Ovary (tissue), 7 donors: ENCODE measurements at regions not wholly inside any gene's neighbourhood (a gene's known extent, or its start where the extent isn't known, plus 50 kb on each side); places are given as distances from the start of the nearest gene placed in this dataset.

Source experiments
- DNase-seq, 5 donors: peaks; one replicate each; pipeline ENCODE4 v3.0.0-alpha.2; 2019 to 2020
- H3K27ac ChIP-seq, 2 donors: fragments of 200-600 bp; one replicate each; pipeline versions ENCODE4 v1.5.1 to v1.8.0; 2019 to 2022
- H3K27me3 ChIP-seq: fragments of 200-600 bp; one replicate; pipeline ENCODE4 v1.8.0; 2022
- H3K36me3 ChIP-seq: fragments of 200-600 bp; sonication (generic); one replicate; pipeline ENCODE4 v1.5.1; 2019
- H3K4me1 ChIP-seq: one replicate; pipeline ENCODE4 v1.8.1; 2013; ENCODE audit warnings: mild to moderate bottlenecking, moderate library complexity; ENCODE audit not compliant: insufficient read depth
- H3K4me3 ChIP-seq: fragments of 200-600 bp; sonication (generic); one replicate; pipeline ENCODE4 v1.5.1; 2017
- H3K9me3 ChIP-seq, 2 donors: fragments of 200-600 bp in 1 of 2; sonication (generic) in 1 of 2; one replicate each; pipeline versions ENCODE4 v1.5.1 to v1.8.1; 2013 to 2019; ENCODE audit warnings: mild to moderate bottlenecking in 1 of 2, moderate library complexity in 1 of 2
- CTCF ChIP-seq, 3 donors: fragments of 450-650 bp in 2 of 3; fragments of 200-600 bp in 1 of 3; IDR thresholded peaks; one replicate each; pipeline versions ENCODE4 v1.5.1 to v1.8.0; 2016 to 2022; ENCODE audit warnings: antibody characterized with exemption in 3 of 3, mild to moderate bottlenecking in 1 of 3
- EP300 ChIP-seq: sonication (generic); formaldehyde crosslinking; IDR thresholded peaks from one replicate; pipeline ENCODE4 v1.6.1; 2017; ENCODE audit warnings: antibody characterized with exemption
- POLR2A ChIP-seq: fragments of 450-650 bp; IDR thresholded peaks from one replicate; pipeline ENCODE4 v1.6.1; 2017; ENCODE audit warnings: antibody characterized with exemption, mild to moderate bottlenecking, moderate library complexity
- WGBS, 3 donors: extraction: QIAGEN DNeasy Blood & Tissue Kit in 1 of 3; methylation state at CpG; one replicate each; pipeline versions ENCODE4 v1.1.5 to v1.1.7; 2013 to 2017; 5-methylcytosine and 5-hydroxymethylcytosine counted together
- intact Hi-C, 4 donors: fragments of 100-400 bp; cut with DNase I; formaldehyde crosslinking; loops; one replicate each; pipeline versions ENCODE4 v1.11.0 to v1.15.1; 2022 to 2023
- donor health status: DM: no; HTN: no; CAD: no; lungs with moderate emphysema.
- donor health status: DM: no; HTN: no; CAD: no.
- donor health status: Bipolar disorder and iron deficiency.
- donor health status: DM: no; HTN: no; CAD: no.
- donor health status: DM: yes; HTN: yes; CAD: no.

DNA sequence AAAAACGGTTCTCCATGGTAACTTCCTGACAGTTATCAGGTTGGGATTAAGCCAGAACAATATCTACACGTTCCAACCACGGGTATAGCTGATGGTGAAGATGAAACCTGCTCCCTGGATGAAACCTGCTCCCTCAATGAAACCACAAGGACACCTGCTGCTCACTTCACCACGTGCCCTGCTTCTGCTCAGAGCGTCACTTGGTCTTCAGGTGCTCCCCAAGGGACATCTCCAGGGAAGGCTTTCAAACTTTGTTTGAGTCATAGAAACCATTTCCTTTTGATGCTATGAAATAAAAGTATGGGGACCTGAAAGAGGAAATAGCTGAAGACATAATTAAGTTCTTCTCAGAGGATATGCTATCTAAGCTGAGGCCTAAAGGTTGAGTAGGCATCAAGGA lies 242.4 kb downstream of the MED10 start:
- Histone ChIP-seq H3K36me3 (no peaks in the 10 kb centered on the region), H3K4me3 (no peak overlapping the region), H3K9me3 (no peaks in the 10 kb centered on the region), H3K27me3 (no peaks in the 10 kb centered on the region), H3K4me1 (no peaks in the 10 kb centered on the region), H3K27ac (no peak overlapping the region)
- WGBS, 3 donors, result 64 to 70% (median 67%) methylated on average over 5 of the region's 5 CpGs
- intact Hi-C loops, result no loop called here
- no peak for DNase-seq
- TF ChIP-seq POLR2A (no peak), EP300 (no peak), CTCF (IDR thresholded peaks at IDR 0.05) (no peak)

DNA sequence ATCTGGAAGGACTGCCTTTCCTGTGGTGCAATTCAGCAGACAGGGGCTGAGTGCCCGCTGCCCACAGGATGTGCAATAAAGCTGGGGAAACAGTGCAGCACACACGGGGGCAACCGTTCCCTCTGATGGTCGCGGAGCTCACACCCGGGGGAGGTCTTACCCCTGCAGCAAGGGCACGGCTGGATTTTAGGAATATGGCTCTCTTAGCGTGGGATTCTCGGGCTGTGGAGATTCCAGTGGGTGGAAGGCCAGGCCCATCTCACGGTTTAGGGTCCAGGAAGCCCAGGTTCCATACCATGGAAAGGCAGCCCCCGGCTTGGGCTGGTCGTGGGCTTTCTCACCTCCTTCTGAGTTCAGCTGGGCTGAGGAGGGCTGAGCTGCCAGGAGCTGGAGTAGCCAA lies 244.1 kb downstream of the MED10 start:
- intact Hi-C loops, result no loop called here
- H3K27ac ChIP-seq, result no peak overlapping the region
- no peak overlapping the region for H3K4me3 ChIP-seq
- no peak for DNase-seq
- no peaks in the 10 kb centered on the region for H3K9me3 ChIP-seq
- H3K4me1 ChIP-seq, result no peaks in the 10 kb centered on the region
- no peaks in the 10 kb centered on the region for H3K27me3 ChIP-seq
- no peaks in the 10 kb centered on the region for H3K36me3 ChIP-seq
- TF ChIP-seq POLR2A, result no peak
- TF ChIP-seq EP300, result no peak
- TF ChIP-seq CTCF (IDR thresholded peaks at IDR 0.05), result no peak
- WGBS, 3 donors, result 78 to 83% (median 82%) methylated on average over 12 of the region's 12 CpGs

DNA sequence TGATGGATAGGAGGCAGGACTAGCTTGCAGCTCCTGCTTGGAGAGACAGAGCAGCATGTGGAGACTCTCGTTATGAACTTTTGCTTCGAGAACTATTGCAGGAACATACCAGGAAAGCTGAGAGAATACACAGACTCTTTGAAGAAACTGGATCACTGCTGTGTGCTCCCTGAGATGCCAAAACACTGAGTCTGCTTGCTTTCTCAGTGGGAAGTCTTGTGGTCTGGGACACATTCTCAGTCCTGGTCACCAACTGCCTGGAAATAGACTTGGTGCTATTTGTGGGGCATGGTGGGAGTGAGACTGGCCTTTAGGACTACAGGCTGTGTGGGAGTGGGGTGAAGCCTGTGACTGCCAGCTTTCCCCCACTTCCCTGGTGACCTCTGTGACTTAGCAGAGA lies 252.6 kb downstream of the MED10 start:
- Histone ChIP-seq H3K36me3 (no peaks in the 10 kb centered on the region), H3K4me1 (no peaks in the 10 kb centered on the region), H3K4me3 (no peak overlapping the region), H3K27me3 (no peaks in the 10 kb centered on the region), H3K27ac (no peak overlapping the region), H3K9me3 (no peaks in the 10 kb centered on the region)
- intact Hi-C loops, result no loop called here
- TF ChIP-seq EP300 (no peak), CTCF (IDR thresholded peaks at IDR 0.05) (no peak), POLR2A (no peak)
- DNase-seq, result no peak
- 77 to 84% (median 79%) methylated on average over 2 of the region's 2 CpGs for whole genome bisulfite sequencing, 3 donors

- no peaks in the 10 kb centered on the region for H3K36me3 ChIP-seq
- TF ChIP-seq CTCF (IDR thresholded peaks at IDR 0.05) (no peak), EP300 (no peak), POLR2A (no peak)
- no peak overlapping the region for H3K4me3 ChIP-seq
- intact Hi-C loops, result no loop called here
- DNase-seq, result no peak
- no peaks in the 10 kb centered on the region for H3K27me3 ChIP-seq
- H3K4me1 ChIP-seq, result no peaks in the 10 kb centered on the region
- no peak overlapping the region for H3K27ac ChIP-seq
- WGBS, 3 donors, result 81 to 87% (median 87%) methylated on average over 4 of the region's 4 CpGs
- no peaks in the 10 kb centered on the region for H3K9me3 ChIP-seq
Observed at GRCh38 chr5:6118691-6119090, 259.7 kb downstream of the MED10 start.

- Histone ChIP-seq H3K27me3 (no peaks in the 10 kb centered on the region), H3K9me3 (no peaks in the 10 kb centered on the region), H3K4me1 (no peaks in the 10 kb centered on the region), H3K36me3 (no peaks in the 10 kb centered on the region), H3K27ac (no peak overlapping the region), H3K4me3 (no peak overlapping the region)
- DNase-seq, result no peak
- 64 to 85% (median 76%) methylated on average over 1 of the region's 1 CpG for WGBS, 3 donors
- intact Hi-C loops, result no loop called here
- TF ChIP-seq POLR2A, result no peak
- TF ChIP-seq CTCF (IDR thresholded peaks at IDR 0.05), result no peak
- no peak for TF ChIP-seq EP300
Observed at GRCh38 chr5:6117212-6117611, 261.1 kb downstream of the MED10 start.
